NCI-H2107 (cell line): ENCODE measurements at regions not wholly inside any gene's neighbourhood (a gene's known extent, or its start where the extent isn't known, plus 50 kb on each side); places are given as distances from the start of the nearest gene placed in this dataset.

Experiments used
- DNase-seq: peaks from one replicate; lab custom pipeline; 2025; lab: John Stamatoyannopoulos, UW

GRCh38 chr4:79467246-79467932 lies 59.4 kb upstream of the GK2 start:
- DNase-seq: no peak

DNA sequence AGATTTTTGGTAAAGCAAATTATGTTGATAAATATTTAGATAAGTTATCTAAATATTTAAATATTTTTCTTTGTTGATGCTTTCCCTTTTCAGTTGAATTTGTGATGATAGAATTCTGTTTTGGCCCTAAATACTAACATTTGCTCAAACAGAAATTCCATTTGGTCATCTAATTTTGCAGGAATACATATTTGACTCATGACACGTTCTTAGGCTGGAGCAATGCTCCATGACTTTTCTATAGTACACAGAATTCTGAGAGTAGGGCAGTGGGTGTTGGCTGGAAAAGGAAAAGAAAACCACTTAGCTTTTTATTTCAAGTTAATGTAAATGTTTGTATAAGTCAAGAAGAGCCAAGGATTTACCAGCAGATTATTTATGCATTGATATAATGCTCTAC lies 58.6 kb upstream of the GK2 start:
- no peak for DNase-seq
